Rectal smooth muscle tissue (tissue), 1 donor: ENCODE measurements at regions not wholly inside any gene's neighbourhood (a gene's known extent, or its start where the extent isn't known, plus 50 kb on each side); places are given as distances from the start of the nearest gene placed in this dataset.
"Not testable (repeated sequence)": the region's sequence is repeated elsewhere in the genome, so short reads cannot be mapped to it uniquely, and the experiment has no call there.

Experiments
- H3K27ac ChIP-seq: one replicate; pipeline ENCODE4 v1.7.0; 2013; ENCODE audit warnings: low read depth, low read length, inconsistent platforms
- H3K27me3 ChIP-seq: one replicate; pipeline ENCODE4 v1.7.0; 2013; ENCODE audit warnings: low read length; ENCODE audit not compliant: control insufficient read depth, insufficient read depth
- H3K36me3 ChIP-seq: one replicate; pipeline ENCODE4 v1.7.0; 2013; ENCODE audit warnings: low read length; ENCODE audit not compliant: control insufficient read depth, insufficient read depth
- H3K4me1 ChIP-seq: one replicate; pipeline ENCODE4 v1.7.0; 2013; ENCODE audit warnings: low read length; ENCODE audit not compliant: control insufficient read depth, insufficient read depth
- H3K4me3 ChIP-seq: one replicate; pipeline ENCODE4 v1.7.0; 2013; ENCODE audit warnings: low read length
- H3K9ac ChIP-seq: one replicate; pipeline ENCODE4 v1.7.0; 2013; ENCODE audit warnings: low read length

DNA sequence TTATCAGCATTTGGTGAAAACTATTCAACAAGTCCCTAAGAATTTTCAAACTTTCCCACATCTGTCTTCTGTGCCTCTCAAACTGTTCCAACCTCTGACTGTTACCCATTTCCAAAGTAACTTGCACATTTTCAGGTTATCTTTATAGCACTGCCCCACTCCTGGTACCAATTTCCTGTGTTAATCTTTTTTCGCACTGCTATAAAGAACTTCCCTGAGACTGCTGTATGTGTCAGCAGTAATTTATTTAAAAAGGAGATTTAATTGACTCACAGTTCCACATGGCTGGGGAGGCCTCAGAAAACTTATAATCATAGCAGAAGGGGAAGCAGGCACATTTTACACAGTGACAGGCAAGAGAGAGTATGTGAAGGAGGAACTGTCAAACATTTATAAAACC is 310.9 kb upstream of the SLITRK3 start:
- Histone ChIP-seq H3K4me3 (no peak overlapping the region), H3K4me1 (no peaks in the 10 kb centered on the region), H3K27ac (no peak overlapping the region), H3K36me3 (no peaks in the 10 kb centered on the region), H3K27me3 (no peaks in the 10 kb centered on the region), H3K9ac (no peak overlapping the region)

DNA sequence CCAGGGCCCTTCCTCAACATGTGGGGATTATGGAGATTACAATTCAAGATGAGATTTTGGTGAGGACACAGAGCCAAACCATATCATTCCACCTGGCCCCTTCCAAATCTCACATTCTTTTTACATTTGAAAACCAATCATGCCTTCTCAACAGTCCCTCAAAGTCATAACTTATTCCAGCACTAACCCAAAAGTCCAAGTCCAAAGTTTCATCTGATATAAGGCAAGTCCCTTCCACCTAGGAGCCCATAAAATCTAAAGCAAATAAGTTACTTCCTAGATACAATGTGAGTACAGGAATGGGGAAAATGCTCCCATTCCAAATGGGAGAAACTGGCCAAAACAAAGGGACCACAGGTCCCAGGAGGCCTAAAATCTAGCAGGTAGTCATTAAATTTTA is 309.5 kb upstream of the SLITRK3 start:
- Histone ChIP-seq H3K27ac (no peak overlapping the region), H3K4me1 (no peaks in the 10 kb centered on the region), H3K9ac (no peak overlapping the region), H3K36me3 (no peaks in the 10 kb centered on the region), H3K4me3 (no peak overlapping the region), H3K27me3 (no peaks in the 10 kb centered on the region)

DNA sequence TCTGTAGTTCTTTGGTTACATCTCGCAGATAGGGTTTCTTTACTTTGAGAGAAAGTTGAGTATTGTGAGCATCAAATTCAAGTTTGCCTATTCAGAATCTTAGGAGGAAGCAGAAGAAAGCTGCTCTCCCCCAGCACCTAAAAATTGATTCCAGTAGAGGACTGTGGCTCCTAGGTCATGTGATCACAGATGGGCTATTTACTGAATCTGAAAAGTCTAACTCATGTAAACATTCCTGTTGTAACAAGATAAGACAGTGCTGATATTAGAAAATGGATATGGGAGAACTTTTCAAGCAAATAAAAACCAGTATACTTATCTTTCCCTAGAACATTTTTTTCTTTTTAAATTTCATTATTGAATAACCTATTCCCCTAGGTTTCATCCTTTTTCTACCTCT is 308.4 kb upstream of the SLITRK3 start:
- Histone ChIP-seq H3K27me3 (no peaks in the 10 kb centered on the region), H3K27ac (no peak overlapping the region), H3K4me3 (no peak overlapping the region), H3K4me1 (no peaks in the 10 kb centered on the region), H3K9ac (no peak overlapping the region), H3K36me3 (no peaks in the 10 kb centered on the region)

DNA sequence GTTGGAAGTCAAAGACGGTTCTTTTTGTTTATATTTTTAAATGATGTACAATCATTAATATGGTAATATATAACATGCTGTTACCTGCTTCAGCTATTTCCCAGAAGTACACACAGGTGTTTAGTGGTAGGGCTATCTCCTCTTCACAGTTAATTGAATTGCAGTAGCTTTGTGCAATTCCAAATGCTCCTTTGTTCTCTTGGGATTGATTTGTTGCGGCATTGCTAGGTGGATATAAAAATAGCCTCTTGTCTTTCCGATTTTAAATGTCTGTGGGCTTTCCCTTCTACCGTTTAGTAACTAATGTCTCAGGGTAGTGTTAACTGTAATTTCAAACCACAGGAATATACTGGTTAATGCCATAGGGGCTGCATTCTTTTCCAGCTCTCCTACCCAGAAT is 307.6 kb upstream of the SLITRK3 start:
- H3K4me3 ChIP-seq, result no peak overlapping the region
- H3K9ac ChIP-seq, result no peak overlapping the region
- H3K27ac ChIP-seq, result no peak overlapping the region
- no peaks in the 10 kb centered on the region for H3K27me3 ChIP-seq
- H3K36me3 ChIP-seq, result no peaks in the 10 kb centered on the region
- no peaks in the 10 kb centered on the region for H3K4me1 ChIP-seq

- no peaks in the 10 kb centered on the region for H3K27me3 ChIP-seq
- no peaks in the 10 kb centered on the region for H3K4me1 ChIP-seq
- H3K4me3 ChIP-seq, result no peak overlapping the region
- H3K27ac ChIP-seq, result no peak overlapping the region
- H3K9ac ChIP-seq, result no peak overlapping the region
- no peaks in the 10 kb centered on the region for H3K36me3 ChIP-seq
Measured at GRCh38 chr3:165503346-165503745, 307.2 kb upstream of the SLITRK3 start.

DNA sequence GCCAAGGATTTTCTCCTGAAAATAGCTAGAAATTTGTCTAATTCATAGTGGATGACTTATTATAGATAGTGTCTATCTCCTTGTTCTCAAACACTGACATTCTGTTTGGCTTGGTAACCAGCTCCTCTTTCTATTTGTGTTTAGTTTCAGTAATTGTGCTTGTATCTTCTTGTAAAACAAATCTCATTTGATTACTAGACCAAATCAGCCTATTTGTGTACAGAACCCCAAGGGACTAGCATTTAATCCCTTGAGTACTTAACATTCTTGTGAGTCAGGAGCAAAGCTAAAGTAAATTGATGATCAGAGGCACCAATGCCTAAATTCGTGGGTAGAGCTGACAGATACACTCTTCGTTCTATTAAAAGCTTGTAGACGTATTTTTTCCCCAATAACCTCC is 306.5 kb upstream of the SLITRK3 start:
- Histone ChIP-seq H3K27me3 (no peaks in the 10 kb centered on the region), H3K9ac (no peak overlapping the region), H3K4me1 (no peaks in the 10 kb centered on the region), H3K4me3 (no peak overlapping the region), H3K27ac (no peak overlapping the region), H3K36me3 (no peaks in the 10 kb centered on the region)

GRCh38 chr3:165498742-165499141 is 302.6 kb upstream of the SLITRK3 start:
- H3K9ac ChIP-seq, H3K36me3 ChIP-seq, H3K27me3 ChIP-seq, H3K4me3 ChIP-seq, H3K4me1 ChIP-seq, H3K27ac ChIP-seq: not testable (repeated sequence)

DNA sequence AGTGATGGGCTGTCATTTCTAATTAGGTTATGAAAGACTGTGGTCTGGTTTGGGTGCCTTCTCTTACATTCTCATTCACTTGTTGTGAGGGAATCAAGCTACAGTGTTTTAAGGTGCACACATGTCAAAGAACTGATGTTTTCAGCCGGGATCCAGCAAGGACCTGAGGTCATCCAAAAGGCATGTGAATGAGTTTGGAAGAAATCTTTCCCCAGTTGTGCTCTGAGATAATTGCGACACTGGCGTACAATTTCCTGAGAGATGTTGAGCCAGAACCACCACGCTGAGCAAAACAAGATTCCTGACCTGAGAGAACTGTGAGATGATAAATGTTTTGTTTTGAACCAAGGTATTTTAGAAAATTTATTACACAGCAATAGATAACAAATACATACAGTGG is 295.3 kb upstream of the SLITRK3 start:
- Histone ChIP-seq H3K4me1 (no peaks in the 10 kb centered on the region), H3K27ac (peak overlapping the region; percentile 48), H3K27me3 (no peaks in the 10 kb centered on the region), H3K9ac (no peak overlapping the region), H3K36me3 (no peaks in the 10 kb centered on the region), H3K4me3 (no peak overlapping the region)

DNA sequence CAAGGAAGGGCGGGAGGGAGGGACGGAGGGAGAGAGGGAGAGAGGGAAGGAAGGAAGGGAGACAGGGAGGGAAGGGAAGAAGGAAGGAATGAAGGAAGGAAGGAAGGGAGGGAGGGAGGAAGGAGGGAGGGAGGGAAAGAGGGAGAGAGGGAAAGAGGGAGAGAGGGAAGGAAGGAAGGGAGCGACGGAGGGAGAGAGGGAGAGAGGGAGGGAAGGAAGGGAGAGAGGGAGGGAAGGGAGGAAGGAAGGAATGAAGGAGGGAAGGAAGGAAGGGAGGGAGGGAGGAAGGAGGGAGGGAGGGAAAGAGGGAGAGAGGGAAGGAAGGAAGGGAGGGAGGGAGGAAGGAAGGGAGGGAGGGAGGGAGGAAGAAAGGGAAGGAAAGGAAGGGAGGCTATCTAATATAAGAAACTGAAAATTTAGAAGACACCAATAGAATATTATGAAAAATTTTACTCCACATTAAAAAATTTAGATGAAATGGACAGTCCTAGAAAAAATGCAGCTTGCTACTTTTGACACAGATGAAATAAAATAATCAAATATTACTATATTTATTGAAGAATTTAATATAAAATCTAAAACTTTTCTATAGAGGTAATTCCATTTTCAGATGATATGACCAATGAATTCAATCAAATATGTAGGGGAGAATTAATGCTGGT is 280.3 kb upstream of the SLITRK3 start:
- Histone ChIP-seq H3K4me1 (no peaks in the 10 kb centered on the region), H3K27me3 (no peaks in the 10 kb centered on the region), H3K36me3 (no peaks in the 10 kb centered on the region)

GRCh38 chr3:165466856-165467255 is 270.7 kb upstream of the SLITRK3 start:
- Histone ChIP-seq H3K4me3 (no peak overlapping the region), H3K36me3 (no peaks in the 10 kb centered on the region), H3K9ac (no peak overlapping the region), H3K4me1 (peaks cover 3% of the 10 kb centered on the region), H3K27me3 (no peaks in the 10 kb centered on the region), H3K27ac (no peak overlapping the region)

More for the DNA sequence above, 280.3 kb upstream of the SLITRK3 start:
- no peak overlapping the region for H3K27ac ChIP-seq
- H3K9ac ChIP-seq, result no peak overlapping the region
- H3K4me3 ChIP-seq, result no peak overlapping the region

GRCh38 chr3:165464736-165465135 is 268.6 kb upstream of the SLITRK3 start:
- Histone ChIP-seq H3K9ac (no peak overlapping the region), H3K36me3 (no peaks in the 10 kb centered on the region), H3K4me1 (peaks cover 5% of the 10 kb centered on the region), H3K27me3 (no peaks in the 10 kb centered on the region), H3K27ac (no peak overlapping the region), H3K4me3 (no peak overlapping the region)

- no peak overlapping the region for H3K9ac ChIP-seq
- no peaks in the 10 kb centered on the region for H3K27me3 ChIP-seq
- no peak overlapping the region for H3K4me3 ChIP-seq
- peaks cover 5% of the 10 kb centered on the region for H3K4me1 ChIP-seq
- H3K36me3 ChIP-seq, result no peaks in the 10 kb centered on the region
- no peak overlapping the region for H3K27ac ChIP-seq
Measured at GRCh38 chr3:165463531-165463930, 267.3 kb upstream of the SLITRK3 start.

GRCh38 chr3:165462636-165463334 is 266.6 kb upstream of the SLITRK3 start:
- no peaks in the 10 kb centered on the region for H3K27me3 ChIP-seq
- no peak overlapping the region for H3K27ac ChIP-seq
- H3K9ac ChIP-seq, result no peak overlapping the region
- no peaks in the 10 kb centered on the region for H3K36me3 ChIP-seq
- H3K4me3 ChIP-seq, result no peak overlapping the region
- peaks cover 5% of the 10 kb centered on the region for H3K4me1 ChIP-seq
